WI38 (cell line): ENCODE measurements at regions not wholly inside any gene's neighbourhood (a gene's known extent, or its start where the extent isn't known, plus 50 kb on each side); places are given as distances from the start of the nearest gene placed in this dataset.

Experiments
- H3K4me3 ChIP-seq: 2 replicates; pipeline ENCODE4 v1.5.1; 2011; ENCODE audit warnings: low read depth, mild to moderate bottlenecking, control low read depth, low read length
- TF ChIP-seq, protein P1 (sequence below): IDR thresholded peaks from 2 replicates; pipeline ENCODE4 v1.5.1; 2012; ENCODE audit warnings: low read depth, mild to moderate bottlenecking, control low read depth, low read length

DNA sequence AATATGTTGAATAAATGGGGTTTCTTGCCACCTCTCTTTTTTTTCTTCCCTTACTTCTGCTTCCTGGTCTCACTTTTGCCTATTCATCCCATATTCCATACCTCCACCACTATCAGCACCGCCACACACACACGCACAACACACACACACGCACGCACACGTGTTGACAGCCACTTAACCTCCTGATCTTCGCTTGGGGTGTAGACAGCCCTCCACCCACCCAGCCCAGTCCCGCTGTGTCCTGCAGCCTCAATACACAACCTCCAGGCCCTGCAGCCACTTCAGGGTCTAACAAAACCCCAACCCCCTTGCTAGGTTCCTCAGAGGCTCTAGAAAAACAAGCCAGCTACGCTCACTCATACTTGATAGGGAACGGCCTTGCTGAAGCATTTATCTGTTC is 72.3 kb downstream of the LINC00237 start:
- TF ChIP-seq, protein P1, sequence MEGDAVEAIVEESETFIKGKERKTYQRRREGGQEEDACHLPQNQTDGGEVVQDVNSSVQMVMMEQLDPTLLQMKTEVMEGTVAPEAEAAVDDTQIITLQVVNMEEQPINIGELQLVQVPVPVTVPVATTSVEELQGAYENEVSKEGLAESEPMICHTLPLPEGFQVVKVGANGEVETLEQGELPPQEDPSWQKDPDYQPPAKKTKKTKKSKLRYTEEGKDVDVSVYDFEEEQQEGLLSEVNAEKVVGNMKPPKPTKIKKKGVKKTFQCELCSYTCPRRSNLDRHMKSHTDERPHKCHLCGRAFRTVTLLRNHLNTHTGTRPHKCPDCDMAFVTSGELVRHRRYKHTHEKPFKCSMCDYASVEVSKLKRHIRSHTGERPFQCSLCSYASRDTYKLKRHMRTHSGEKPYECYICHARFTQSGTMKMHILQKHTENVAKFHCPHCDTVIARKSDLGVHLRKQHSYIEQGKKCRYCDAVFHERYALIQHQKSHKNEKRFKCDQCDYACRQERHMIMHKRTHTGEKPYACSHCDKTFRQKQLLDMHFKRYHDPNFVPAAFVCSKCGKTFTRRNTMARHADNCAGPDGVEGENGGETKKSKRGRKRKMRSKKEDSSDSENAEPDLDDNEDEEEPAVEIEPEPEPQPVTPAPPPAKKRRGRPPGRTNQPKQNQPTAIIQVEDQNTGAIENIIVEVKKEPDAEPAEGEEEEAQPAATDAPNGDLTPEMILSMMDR, result no peak
- H3K4me3 ChIP-seq, result no peak overlapping the region

DNA sequence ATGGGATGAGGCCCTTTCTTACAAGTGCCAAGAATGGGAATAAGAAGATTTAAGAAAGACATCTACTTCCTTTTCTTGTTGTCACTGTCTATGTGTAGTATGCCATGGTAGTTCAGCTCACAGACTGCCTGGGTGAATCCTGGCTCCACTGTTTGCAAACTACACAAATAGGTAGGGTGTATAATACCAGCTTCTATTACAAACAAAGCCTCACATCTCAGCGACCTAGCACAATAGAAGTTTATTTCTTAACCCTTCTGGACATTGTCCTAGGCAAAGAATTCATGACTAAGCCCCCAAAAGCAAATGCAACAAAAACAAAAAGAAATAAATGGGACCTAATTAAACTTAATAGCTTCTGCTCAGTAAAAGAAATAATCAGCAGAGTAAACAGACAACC is 74.5 kb downstream of the LINC00237 start:
- TF ChIP-seq, protein P1, result no peak
- no peak overlapping the region for H3K4me3 ChIP-seq

DNA sequence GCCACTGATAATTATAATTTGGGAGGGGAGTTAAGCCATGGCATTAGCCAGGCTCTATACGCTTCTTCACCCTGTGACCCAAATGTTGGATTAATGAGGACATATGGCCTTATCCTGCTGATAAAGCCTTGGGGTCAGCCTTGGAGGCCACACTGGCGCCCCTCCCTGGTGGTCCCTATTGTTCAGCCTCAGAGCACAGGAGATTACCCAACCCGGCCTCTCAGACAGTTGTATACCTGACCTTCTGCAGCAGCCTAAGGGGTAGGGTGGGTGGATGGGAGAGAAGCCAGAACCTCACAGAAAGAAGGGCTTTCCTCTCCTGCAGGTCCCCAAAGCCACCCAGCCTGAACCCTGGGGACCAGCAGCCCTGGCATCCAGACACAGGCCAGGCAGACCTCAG is 76.8 kb downstream of the LINC00237 start:
- H3K4me3 ChIP-seq, result no peak overlapping the region
- TF ChIP-seq, protein P1, result no peak

DNA sequence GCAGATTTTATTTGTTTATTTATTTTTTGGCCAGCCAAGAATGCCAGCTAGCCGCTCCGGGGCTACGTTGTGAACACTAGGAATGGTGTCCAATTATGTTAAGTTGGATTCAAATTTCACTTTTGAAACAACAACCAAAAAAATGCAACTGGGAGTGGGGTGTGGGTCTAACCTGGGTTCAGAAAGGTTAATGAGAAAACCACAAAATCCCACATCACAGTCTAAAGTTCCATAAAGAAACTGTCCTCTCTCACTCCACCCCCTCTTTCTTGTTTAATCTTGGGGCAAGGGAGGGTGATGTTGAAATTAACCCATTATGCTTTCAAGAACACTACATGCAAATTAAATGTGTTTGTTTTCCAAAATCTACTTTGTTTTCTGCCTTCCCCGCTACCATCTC is 77.2 kb downstream of the LINC00237 start:
- TF ChIP-seq, protein P1, result no peak
- H3K4me3 ChIP-seq, result no peak overlapping the region

DNA sequence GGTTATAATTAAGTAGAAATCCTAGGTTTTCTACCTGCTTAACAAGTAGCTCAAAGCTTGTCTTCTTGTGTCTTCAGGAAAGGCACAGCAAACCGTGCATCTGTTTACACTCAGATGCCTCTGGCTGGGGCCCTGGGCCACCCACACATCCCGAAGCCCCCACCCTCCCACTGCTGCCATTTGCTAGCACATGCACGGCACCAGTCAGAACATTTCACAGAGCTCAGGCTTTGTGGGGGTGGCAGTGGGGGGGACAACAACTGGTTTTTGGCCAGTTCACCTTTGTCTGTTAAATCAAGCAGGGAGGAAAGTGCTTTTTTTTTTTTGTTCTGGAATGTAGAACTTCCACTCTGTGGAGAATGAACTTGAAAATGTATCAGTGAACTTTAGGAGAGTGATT is 77.7 kb downstream of the LINC00237 start:
- TF ChIP-seq, protein P1, result no peak
- H3K4me3 ChIP-seq, result no peak overlapping the region

DNA sequence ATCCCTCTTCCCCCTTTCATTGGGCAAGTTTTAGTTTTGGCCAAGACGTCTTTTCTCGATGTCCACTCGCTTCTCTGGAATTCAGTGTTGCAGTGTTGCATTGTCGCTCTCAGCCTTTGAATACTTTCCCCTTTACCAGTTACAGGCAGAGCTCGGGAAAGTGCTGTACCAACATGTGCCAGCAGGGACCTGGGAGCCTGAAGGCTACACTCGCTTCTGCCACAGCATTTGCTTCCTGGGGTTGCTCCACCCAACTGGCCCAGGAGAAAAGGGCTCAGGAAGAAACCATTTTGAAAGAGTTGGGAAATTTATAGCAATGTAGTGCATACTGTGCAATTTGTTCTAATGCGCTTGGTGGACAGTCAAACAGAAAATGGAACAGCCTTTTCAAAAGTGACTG is 78.6 kb downstream of the LINC00237 start:
- TF ChIP-seq, protein P1, result no peak
- no peak overlapping the region for H3K4me3 ChIP-seq

DNA sequence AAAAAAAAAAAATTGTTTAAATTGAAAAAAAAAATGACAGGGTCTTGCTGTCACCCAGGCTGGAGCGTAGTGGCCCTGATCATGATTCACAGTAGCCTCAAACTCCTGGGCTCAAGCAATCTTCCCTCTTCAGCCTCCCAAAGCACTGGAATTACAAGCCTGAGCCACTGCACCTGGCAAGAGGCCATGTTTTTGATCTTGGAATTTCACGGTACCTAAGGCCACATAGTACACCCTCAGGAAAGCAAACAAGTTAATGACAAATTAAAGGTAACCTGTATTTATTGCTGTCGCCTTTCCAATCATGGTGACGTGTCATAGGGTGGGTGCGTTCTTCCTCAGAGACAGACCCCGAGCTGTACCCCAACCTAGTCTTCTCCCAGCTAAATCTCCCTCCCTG is 79.2 kb downstream of the LINC00237 start:
- H3K4me3 ChIP-seq, result no peak overlapping the region
- TF ChIP-seq, protein P1, result no peak
